ENCODE measurements at regions not wholly inside any gene's neighbourhood (a gene's known extent, or its start where the extent isn't known, plus 50 kb on each side); places are given as distances from the start of the nearest gene placed in this dataset.

DNA sequence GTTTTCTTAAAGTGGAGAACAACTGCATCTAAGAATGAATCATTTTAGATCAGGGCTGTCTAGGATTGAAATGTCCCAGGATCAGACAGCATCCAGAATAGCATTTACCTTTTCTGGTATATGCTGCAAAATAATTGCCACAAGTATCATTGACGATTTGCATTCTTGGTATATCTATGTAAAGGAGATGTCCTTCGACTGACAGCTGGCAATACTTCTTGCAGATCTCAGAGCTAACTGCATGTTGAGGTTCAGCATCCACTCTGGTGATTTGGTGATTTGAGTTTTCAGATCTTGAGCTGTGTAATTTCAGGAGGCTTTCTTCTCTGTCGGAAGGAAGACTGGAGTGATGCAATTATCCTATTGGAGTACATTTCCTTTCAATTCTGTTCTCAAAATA is 78.1 kb upstream of the CPHXL start:
- no peaks in the 10 kb centered on the region for H3K27me3 ChIP-seq (ENCODE audit: control insufficient read depth, insufficient read depth, low read length)
- POLR2A ChIA-PET, result no interaction called here
- intact Hi-C loops (cut with micrococcal nuclease; ENCODE audit: unreplicated experiment) (no loop called here), in situ Hi-C loops (cut with HindIII; ENCODE audit: low pct_unique_long_range_greater_than_20kb, low sequenced_read_pairs) (no loop called here)
- no peak for ATAC-seq
- no peak overlapping the region for H3K27ac ChIP-seq (ENCODE audit: low read length)
- DNase-seq (ENCODE audit: low read depth, low spot score), result no peak
- TF ChIP-seq, protein P1, sequence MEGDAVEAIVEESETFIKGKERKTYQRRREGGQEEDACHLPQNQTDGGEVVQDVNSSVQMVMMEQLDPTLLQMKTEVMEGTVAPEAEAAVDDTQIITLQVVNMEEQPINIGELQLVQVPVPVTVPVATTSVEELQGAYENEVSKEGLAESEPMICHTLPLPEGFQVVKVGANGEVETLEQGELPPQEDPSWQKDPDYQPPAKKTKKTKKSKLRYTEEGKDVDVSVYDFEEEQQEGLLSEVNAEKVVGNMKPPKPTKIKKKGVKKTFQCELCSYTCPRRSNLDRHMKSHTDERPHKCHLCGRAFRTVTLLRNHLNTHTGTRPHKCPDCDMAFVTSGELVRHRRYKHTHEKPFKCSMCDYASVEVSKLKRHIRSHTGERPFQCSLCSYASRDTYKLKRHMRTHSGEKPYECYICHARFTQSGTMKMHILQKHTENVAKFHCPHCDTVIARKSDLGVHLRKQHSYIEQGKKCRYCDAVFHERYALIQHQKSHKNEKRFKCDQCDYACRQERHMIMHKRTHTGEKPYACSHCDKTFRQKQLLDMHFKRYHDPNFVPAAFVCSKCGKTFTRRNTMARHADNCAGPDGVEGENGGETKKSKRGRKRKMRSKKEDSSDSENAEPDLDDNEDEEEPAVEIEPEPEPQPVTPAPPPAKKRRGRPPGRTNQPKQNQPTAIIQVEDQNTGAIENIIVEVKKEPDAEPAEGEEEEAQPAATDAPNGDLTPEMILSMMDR (IDR thresholded peaks at IDR 0.05), result no peak
- TF ChIP-seq SIN3A (IDR thresholded peaks at IDR 0.05; ENCODE audit: borderline replicate concordance, insufficient read depth, low read depth, low read length) (no peak), POLR2AphosphoS5 (IDR thresholded peaks at IDR 0.05; ENCODE audit: low read depth, low read length) (no peak), TCF7L2 (IDR thresholded peaks at IDR 0.05; ENCODE audit: low read depth, low read length) (no peak)
- TF ChIP-seq, protein P2, sequence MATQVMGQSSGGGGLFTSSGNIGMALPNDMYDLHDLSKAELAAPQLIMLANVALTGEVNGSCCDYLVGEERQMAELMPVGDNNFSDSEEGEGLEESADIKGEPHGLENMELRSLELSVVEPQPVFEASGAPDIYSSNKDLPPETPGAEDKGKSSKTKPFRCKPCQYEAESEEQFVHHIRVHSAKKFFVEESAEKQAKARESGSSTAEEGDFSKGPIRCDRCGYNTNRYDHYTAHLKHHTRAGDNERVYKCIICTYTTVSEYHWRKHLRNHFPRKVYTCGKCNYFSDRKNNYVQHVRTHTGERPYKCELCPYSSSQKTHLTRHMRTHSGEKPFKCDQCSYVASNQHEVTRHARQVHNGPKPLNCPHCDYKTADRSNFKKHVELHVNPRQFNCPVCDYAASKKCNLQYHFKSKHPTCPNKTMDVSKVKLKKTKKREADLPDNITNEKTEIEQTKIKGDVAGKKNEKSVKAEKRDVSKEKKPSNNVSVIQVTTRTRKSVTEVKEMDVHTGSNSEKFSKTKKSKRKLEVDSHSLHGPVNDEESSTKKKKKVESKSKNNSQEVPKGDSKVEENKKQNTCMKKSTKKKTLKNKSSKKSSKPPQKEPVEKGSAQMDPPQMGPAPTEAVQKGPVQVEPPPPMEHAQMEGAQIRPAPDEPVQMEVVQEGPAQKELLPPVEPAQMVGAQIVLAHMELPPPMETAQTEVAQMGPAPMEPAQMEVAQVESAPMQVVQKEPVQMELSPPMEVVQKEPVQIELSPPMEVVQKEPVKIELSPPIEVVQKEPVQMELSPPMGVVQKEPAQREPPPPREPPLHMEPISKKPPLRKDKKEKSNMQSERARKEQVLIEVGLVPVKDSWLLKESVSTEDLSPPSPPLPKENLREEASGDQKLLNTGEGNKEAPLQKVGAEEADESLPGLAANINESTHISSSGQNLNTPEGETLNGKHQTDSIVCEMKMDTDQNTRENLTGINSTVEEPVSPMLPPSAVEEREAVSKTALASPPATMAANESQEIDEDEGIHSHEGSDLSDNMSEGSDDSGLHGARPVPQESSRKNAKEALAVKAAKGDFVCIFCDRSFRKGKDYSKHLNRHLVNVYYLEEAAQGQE (IDR thresholded peaks at IDR 0.05; ENCODE audit: insufficient read depth in 1 of 2, low read depth in 2 of 2, low read length in 1 of 2), result no peak
- no TSS peak for BruUV-seq (replicated peaks)
- no peaks in the 10 kb centered on the region for H3K36me3 ChIP-seq (ENCODE audit: control insufficient read depth, insufficient read depth, low read length)
- no peak overlapping the region for H3K4me3 ChIP-seq (ENCODE audit: low read depth in 2 of 2, low read length in 2 of 2)
- H3K9me3 ChIP-seq (ENCODE audit: control insufficient read depth, insufficient read depth, low read depth, low read length), result no peaks in the 10 kb centered on the region
- CTCF ChIA-PET, result no interaction called here
- H3K4me1 ChIP-seq (ENCODE audit: control insufficient read depth, insufficient read depth, low read length), result no peaks in the 10 kb centered on the region

DNA sequence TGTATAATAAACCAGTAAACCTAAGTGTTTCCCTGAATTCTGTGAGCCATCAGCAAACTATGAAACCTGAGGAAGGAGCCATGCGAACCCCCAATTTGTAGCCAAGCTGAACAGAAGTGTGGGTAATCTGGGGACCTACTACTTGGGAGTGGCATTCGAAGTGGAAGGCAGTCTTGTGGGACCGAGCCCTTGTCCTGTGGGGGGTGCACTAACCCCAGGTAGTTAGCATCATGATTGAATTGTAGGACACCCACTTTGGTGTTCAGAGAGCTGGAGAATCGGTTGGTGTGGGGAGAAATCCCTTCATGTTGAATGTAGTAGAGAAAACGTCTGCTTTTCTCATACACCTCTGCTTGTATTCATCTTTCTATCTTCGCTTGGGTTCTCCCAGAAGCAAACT is 79.7 kb upstream of the CPHXL start:
- H3K27ac ChIP-seq (ENCODE audit: low read length), result no peak overlapping the region
- ATAC-seq, result no peak
- CTCF ChIA-PET, result no interaction called here
- in situ Hi-C loops (cut with HindIII; ENCODE audit: low pct_unique_long_range_greater_than_20kb, low sequenced_read_pairs), result no loop called here
- POLR2A ChIA-PET, result no interaction called here
- no TSS peak for BruUV-seq (replicated peaks)
- intact Hi-C loops (cut with micrococcal nuclease; ENCODE audit: unreplicated experiment), result no loop called here
- H3K4me1 ChIP-seq (ENCODE audit: control insufficient read depth, insufficient read depth, low read length), result no peaks in the 10 kb centered on the region
- TF ChIP-seq, protein P2 (IDR thresholded peaks at IDR 0.05; ENCODE audit: insufficient read depth in 1 of 2, low read depth in 2 of 2, low read length in 1 of 2), result no peak
- TF ChIP-seq TCF7L2 (IDR thresholded peaks at IDR 0.05; ENCODE audit: low read depth, low read length), result no peak
- TF ChIP-seq POLR2AphosphoS5 (IDR thresholded peaks at IDR 0.05; ENCODE audit: low read depth, low read length), result no peak
- TF ChIP-seq, protein P1 (IDR thresholded peaks at IDR 0.05), result no peak
- no peak for TF ChIP-seq SIN3A (IDR thresholded peaks at IDR 0.05; ENCODE audit: borderline replicate concordance, insufficient read depth, low read depth, low read length)
- no peak overlapping the region for H3K4me3 ChIP-seq (ENCODE audit: low read depth in 2 of 2, low read length in 2 of 2)
- no peaks in the 10 kb centered on the region for H3K9me3 ChIP-seq (ENCODE audit: control insufficient read depth, insufficient read depth, low read depth, low read length)
- no peak for DNase-seq (ENCODE audit: low read depth, low spot score)
- no peaks in the 10 kb centered on the region for H3K27me3 ChIP-seq (ENCODE audit: control insufficient read depth, insufficient read depth, low read length)
- H3K36me3 ChIP-seq (ENCODE audit: control insufficient read depth, insufficient read depth, low read length), result no peaks in the 10 kb centered on the region
